GM20431 (cell line): ENCODE measurements at regions not wholly inside any gene's neighbourhood (a gene's known extent, or its start where the extent isn't known, plus 50 kb on each side); places are given as distances from the start of the nearest gene placed in this dataset.

ENCODE experiments used
- in situ Hi-C: fragments of 300-500 bp; cut with MseI, MboI; formaldehyde crosslinking; loops from one replicate; pipeline ENCODE4 v1.15.0; 2020; ENCODE audit warnings: low sequenced_read_pairs; ENCODE audit not compliant: unreplicated experiment

GRCh38 chr17:33508215-33508614, 215.1 kb upstream of the ASIC2 start:
- in situ Hi-C loops = no loop called here

GRCh38 chr17:33509331-33509730, 216.2 kb upstream of the ASIC2 start:
- in situ Hi-C loops = no loop called here

- in situ Hi-C loops = no loop called here
Measured at GRCh38 chr17:33511670-33512069, 218.6 kb upstream of the ASIC2 start.

- in situ Hi-C loops = no loop called here
Measured at GRCh38 chr17:33512113-33512512, 219.0 kb upstream of the ASIC2 start.

GRCh38 chr17:33513769-33514168, 220.7 kb upstream of the ASIC2 start:
- in situ Hi-C loops = no loop called here

GRCh38 chr17:33514369-33514768, 221.3 kb upstream of the ASIC2 start:
- in situ Hi-C loops = no loop called here

GRCh38 chr17:33515974-33516373, 222.9 kb upstream of the ASIC2 start:
- in situ Hi-C loops = no loop called here

GRCh38 chr17:33516645-33517044, 223.6 kb upstream of the ASIC2 start:
- in situ Hi-C loops = no loop called here

- in situ Hi-C loops = no loop called here
Measured at GRCh38 chr17:33517746-33518145, 224.7 kb upstream of the ASIC2 start.

- in situ Hi-C loops = no loop called here
Measured at GRCh38 chr17:33519692-33520091, 226.6 kb upstream of the ASIC2 start.

- in situ Hi-C loops = no loop called here
Measured at GRCh38 chr17:33520426-33521330, 227.6 kb upstream of the ASIC2 start.

- in situ Hi-C loops = no loop called here
Measured at GRCh38 chr17:33521784-33522183, 228.7 kb upstream of the ASIC2 start.

GRCh38 chr17:33522623-33523022, 229.5 kb upstream of the ASIC2 start:
- in situ Hi-C loops = no loop called here

GRCh38 chr17:33523577-33523981, 230.5 kb upstream of the ASIC2 start:
- in situ Hi-C loops = no loop called here

- in situ Hi-C loops = no loop called here
Measured at GRCh38 chr17:33525186-33525585, 232.1 kb upstream of the ASIC2 start.

GRCh38 chr17:33526717-33527116, 233.6 kb upstream of the ASIC2 start:
- in situ Hi-C loops = no loop called here

- in situ Hi-C loops = no loop called here
Measured at GRCh38 chr17:33527290-33527689, 234.2 kb upstream of the ASIC2 start.

- in situ Hi-C loops = no loop called here
Measured at GRCh38 chr17:33528846-33529245, 235.8 kb upstream of the ASIC2 start.

- in situ Hi-C loops = no loop called here
Measured at GRCh38 chr17:33529816-33530215, 236.7 kb upstream of the ASIC2 start.

- in situ Hi-C loops = no loop called here
Measured at GRCh38 chr17:33531311-33531710, 238.2 kb upstream of the ASIC2 start.

GRCh38 chr17:33534087-33534486, 241.0 kb upstream of the ASIC2 start:
- in situ Hi-C loops = no loop called here

GRCh38 chr17:33545124-33545523, 252.0 kb upstream of the ASIC2 start:
- in situ Hi-C loops = no loop called here
